ENCODE measurements at regions not wholly inside any gene's neighbourhood (a gene's known extent, or its start where the extent isn't known, plus 50 kb on each side); places are given as distances from the start of the nearest gene placed in this dataset.
"Not testable (repeated sequence)": the region's sequence is repeated elsewhere in the genome, so short reads cannot be mapped to it uniquely, and the experiment has no call there.

GRCh38 chr6:51203504-51203903, 384.8 kb downstream of the TFAP2B start:
- DNase-seq = peak; percentile 5
- Histone ChIP-seq H3K23ac (ENCODE audit: low read length) (no peak overlapping the region), H2AK5ac (ENCODE audit: low read length) (no peak overlapping the region), H4K8ac (ENCODE audit: low read depth, low read length) (no peak overlapping the region), H3K27ac (ENCODE audit: low read depth, low read length) (no peak overlapping the region), H3K18ac (ENCODE audit: low read length) (no peak overlapping the region), H3K4me1 (ENCODE audit: control insufficient read depth, low read depth, low read length) (no peaks in the 10 kb centered on the region), H3K79me2 (ENCODE audit: control insufficient read depth, insufficient read depth, low read length) (no peaks in the 10 kb centered on the region), H3K4me3 (ENCODE audit: low read length) (no peak overlapping the region), H2BK15ac (replicated peaks; ENCODE audit: low read depth) (no peak overlapping the region), H3K4me2 (ENCODE audit: low read length) (no peak overlapping the region), H3K79me1 (ENCODE audit: low read length) (no peaks in the 10 kb centered on the region), H3K9ac (ENCODE audit: low read length) (no peak overlapping the region), H3K56ac (ENCODE audit: low read length) (no peak overlapping the region), H2BK120ac (ENCODE audit: low read depth, low read length) (no peak overlapping the region), H3K36me3 (ENCODE audit: control insufficient read depth, insufficient read depth, low read length) (no peaks in the 10 kb centered on the region), H4K5ac (ENCODE audit: low read length) (no peak overlapping the region), H2BK5ac (ENCODE audit: low read length) (no peak overlapping the region), H3K4ac (ENCODE audit: low read depth, low read length) (no peak overlapping the region), H3K27me3 (ENCODE audit: insufficient read depth, low read length, poor library complexity) (no peaks in the 10 kb centered on the region)
- WGBS (ENCODE audit: extremely low coverage, insufficient coverage, low lambda C conversion rate) = no CpG with 5 or more reads among the region's 1 CpG

- not testable (repeated sequence) for H3K4me1 ChIP-seq (ENCODE audit: control insufficient read depth, low read depth, low read length); H3K4me3 ChIP-seq (ENCODE audit: low read length); H2BK120ac ChIP-seq (ENCODE audit: low read depth, low read length); H3K27ac ChIP-seq (ENCODE audit: low read depth, low read length); H2BK5ac ChIP-seq (ENCODE audit: low read length); H3K4me2 ChIP-seq (ENCODE audit: low read length); H3K36me3 ChIP-seq (ENCODE audit: control insufficient read depth, insufficient read depth, low read length); H2BK15ac ChIP-seq (replicated peaks; ENCODE audit: low read depth); H3K79me1 ChIP-seq (ENCODE audit: low read length); H3K18ac ChIP-seq (ENCODE audit: low read length); H3K27me3 ChIP-seq (ENCODE audit: insufficient read depth, low read length, poor library complexity); H3K79me2 ChIP-seq (ENCODE audit: control insufficient read depth, insufficient read depth, low read length); H2AK5ac ChIP-seq (ENCODE audit: low read length); H4K8ac ChIP-seq (ENCODE audit: low read depth, low read length); H3K9ac ChIP-seq (ENCODE audit: low read length); H3K23ac ChIP-seq (ENCODE audit: low read length); H4K5ac ChIP-seq (ENCODE audit: low read length); H3K56ac ChIP-seq (ENCODE audit: low read length); DNase-seq; H3K4ac ChIP-seq (ENCODE audit: low read depth, low read length)
- no CpG with 5 or more reads among the region's 5 CpGs for WGBS (ENCODE audit: extremely low coverage, insufficient coverage, low lambda C conversion rate)
Measured at GRCh38 chr6:51206686-51207085, 388.0 kb downstream of the TFAP2B start.

- H3K27me3 ChIP-seq (ENCODE audit: insufficient read depth, low read length, poor library complexity) = no peaks in the 10 kb centered on the region
- no CpG with 5 or more reads among the region's 1 CpG for WGBS (ENCODE audit: extremely low coverage, insufficient coverage, low lambda C conversion rate)
- no peak overlapping the region for H2BK120ac ChIP-seq (ENCODE audit: low read depth, low read length)
- H4K5ac ChIP-seq (ENCODE audit: low read length) = no peak overlapping the region
- no peak overlapping the region for H2AK5ac ChIP-seq (ENCODE audit: low read length)
- H3K23ac ChIP-seq (ENCODE audit: low read length) = no peak overlapping the region
- no peak overlapping the region for H3K9ac ChIP-seq (ENCODE audit: low read length)
- H3K4me3 ChIP-seq (ENCODE audit: low read length) = no peak overlapping the region
- H3K4me2 ChIP-seq (ENCODE audit: low read length) = no peak overlapping the region
- H3K79me2 ChIP-seq (ENCODE audit: control insufficient read depth, insufficient read depth, low read length) = no peaks in the 10 kb centered on the region
- no peak overlapping the region for H3K56ac ChIP-seq (ENCODE audit: low read length)
- H2BK5ac ChIP-seq (ENCODE audit: low read length) = no peak overlapping the region
- DNase-seq = no peak
- H3K4ac ChIP-seq (ENCODE audit: low read depth, low read length) = no peak overlapping the region
- H3K4me1 ChIP-seq (ENCODE audit: control insufficient read depth, low read depth, low read length) = peaks cover 2% of the 10 kb centered on the region
- no peak overlapping the region for H3K18ac ChIP-seq (ENCODE audit: low read length)
- no peaks in the 10 kb centered on the region for H3K36me3 ChIP-seq (ENCODE audit: control insufficient read depth, insufficient read depth, low read length)
- H3K79me1 ChIP-seq (ENCODE audit: low read length) = no peaks in the 10 kb centered on the region
- H2BK15ac ChIP-seq (replicated peaks; ENCODE audit: low read depth) = no peak overlapping the region
- no peak overlapping the region for H4K8ac ChIP-seq (ENCODE audit: low read depth, low read length)
- no peak overlapping the region for H3K27ac ChIP-seq (ENCODE audit: low read depth, low read length)
Measured at GRCh38 chr6:51209651-51210050, 391.0 kb downstream of the TFAP2B start.

GRCh38 chr6:51213811-51214210, 395.1 kb downstream of the TFAP2B start:
- Histone ChIP-seq H3K27me3 (ENCODE audit: insufficient read depth, low read length, poor library complexity) (no peaks in the 10 kb centered on the region), H3K4me3 (ENCODE audit: low read length) (no peak overlapping the region), H2BK15ac (replicated peaks; ENCODE audit: low read depth) (no peak overlapping the region), H3K4me2 (ENCODE audit: low read length) (no peak overlapping the region), H3K18ac (ENCODE audit: low read length) (no peak overlapping the region), H3K4me1 (ENCODE audit: control insufficient read depth, low read depth, low read length) (peaks cover 2% of the 10 kb centered on the region), H2AK5ac (ENCODE audit: low read length) (no peak overlapping the region), H4K5ac (ENCODE audit: low read length) (no peak overlapping the region), H3K56ac (ENCODE audit: low read length) (no peak overlapping the region), H3K36me3 (ENCODE audit: control insufficient read depth, insufficient read depth, low read length) (no peaks in the 10 kb centered on the region), H2BK120ac (ENCODE audit: low read depth, low read length) (no peak overlapping the region), H4K8ac (ENCODE audit: low read depth, low read length) (no peak overlapping the region), H3K79me1 (ENCODE audit: low read length) (no peaks in the 10 kb centered on the region), H3K4ac (ENCODE audit: low read depth, low read length) (no peak overlapping the region), H3K79me2 (ENCODE audit: control insufficient read depth, insufficient read depth, low read length) (no peaks in the 10 kb centered on the region), H3K23ac (ENCODE audit: low read length) (no peak overlapping the region), H2BK5ac (ENCODE audit: low read length) (no peak overlapping the region), H3K27ac (ENCODE audit: low read depth, low read length) (no peak overlapping the region), H3K9ac (ENCODE audit: low read length) (no peak overlapping the region)
- no CpG with 5 or more reads among the region's 16 CpGs for WGBS (ENCODE audit: extremely low coverage, insufficient coverage, low lambda C conversion rate)
- peak; percentile 37 for DNase-seq

DNA sequence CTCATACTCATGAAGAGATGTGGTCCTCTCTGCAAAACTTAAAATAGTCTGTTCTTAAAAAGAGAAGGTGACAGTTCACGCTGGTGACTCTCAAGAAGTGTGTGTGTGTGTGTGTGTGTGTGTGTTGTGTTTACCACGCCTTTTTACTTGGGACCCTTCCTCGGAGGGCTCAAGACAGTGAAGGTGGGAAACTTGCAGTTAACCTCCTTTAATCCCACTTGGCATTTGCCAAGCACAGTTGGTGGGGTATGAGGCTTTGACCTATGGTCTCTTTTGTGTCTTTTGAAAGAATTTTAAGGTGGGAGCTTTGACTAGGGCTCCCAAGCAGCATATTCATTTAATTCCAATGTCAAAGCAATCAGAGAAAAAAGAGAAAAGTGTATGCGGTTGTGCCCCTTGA, 395.8 kb downstream of the TFAP2B start:
- peak; percentile 45 for DNase-seq
- Histone ChIP-seq H3K79me1 (ENCODE audit: low read length) (no peaks in the 10 kb centered on the region), H3K4me2 (ENCODE audit: low read length) (no peak overlapping the region), H2BK15ac (replicated peaks; ENCODE audit: low read depth) (no peak overlapping the region), H3K36me3 (ENCODE audit: control insufficient read depth, insufficient read depth, low read length) (no peaks in the 10 kb centered on the region), H3K4ac (ENCODE audit: low read depth, low read length) (no peak overlapping the region), H3K18ac (ENCODE audit: low read length) (no peak overlapping the region), H3K27ac (ENCODE audit: low read depth, low read length) (no peak overlapping the region), H4K5ac (ENCODE audit: low read length) (no peak overlapping the region), H2BK5ac (ENCODE audit: low read length) (no peak overlapping the region), H3K56ac (ENCODE audit: low read length) (no peak overlapping the region), H3K4me3 (ENCODE audit: low read length) (no peak overlapping the region), H4K8ac (ENCODE audit: low read depth, low read length) (no peak overlapping the region), H2BK120ac (ENCODE audit: low read depth, low read length) (no peak overlapping the region), H2AK5ac (ENCODE audit: low read length) (no peak overlapping the region), H3K27me3 (ENCODE audit: insufficient read depth, low read length, poor library complexity) (no peaks in the 10 kb centered on the region), H3K23ac (ENCODE audit: low read length) (no peak overlapping the region), H3K9ac (ENCODE audit: low read length) (no peak overlapping the region), H3K79me2 (ENCODE audit: control insufficient read depth, insufficient read depth, low read length) (no peaks in the 10 kb centered on the region), H3K4me1 (ENCODE audit: control insufficient read depth, low read depth, low read length) (peaks cover 2% of the 10 kb centered on the region)
- WGBS (ENCODE audit: extremely low coverage, insufficient coverage, low lambda C conversion rate) = no CpG with 5 or more reads among the region's 4 CpGs

- H3K4me1 ChIP-seq (ENCODE audit: control insufficient read depth, low read depth, low read length) = peaks cover 2% of the 10 kb centered on the region
- WGBS (ENCODE audit: extremely low coverage, insufficient coverage, low lambda C conversion rate) = no CpG with 5 or more reads among the region's 3 CpGs
Measured at GRCh38 chr6:51218181-51218580, 399.5 kb downstream of the TFAP2B start.

More at GRCh38 chr6:51218181-51218580, 399.5 kb downstream of the TFAP2B start:
- Histone ChIP-seq H4K8ac (ENCODE audit: low read depth, low read length) (no peak overlapping the region), H3K36me3 (ENCODE audit: control insufficient read depth, insufficient read depth, low read length) (no peaks in the 10 kb centered on the region), H3K56ac (ENCODE audit: low read length) (no peak overlapping the region), H3K4me2 (ENCODE audit: low read length) (no peak overlapping the region), H2AK5ac (ENCODE audit: low read length) (no peak overlapping the region), H3K79me2 (ENCODE audit: control insufficient read depth, insufficient read depth, low read length) (no peaks in the 10 kb centered on the region), H3K4ac (ENCODE audit: low read depth, low read length) (no peak overlapping the region), H3K27ac (ENCODE audit: low read depth, low read length) (no peak overlapping the region), H3K23ac (ENCODE audit: low read length) (no peak overlapping the region), H2BK5ac (ENCODE audit: low read length) (no peak overlapping the region), H3K4me3 (ENCODE audit: low read length) (no peak overlapping the region), H3K79me1 (ENCODE audit: low read length) (no peaks in the 10 kb centered on the region), H2BK120ac (ENCODE audit: low read depth, low read length) (no peak overlapping the region), H2BK15ac (replicated peaks; ENCODE audit: low read depth) (no peak overlapping the region), H3K27me3 (ENCODE audit: insufficient read depth, low read length, poor library complexity) (no peaks in the 10 kb centered on the region), H3K18ac (ENCODE audit: low read length) (no peak overlapping the region), H3K9ac (ENCODE audit: low read length) (no peak overlapping the region), H4K5ac (ENCODE audit: low read length) (no peak overlapping the region)
- DNase-seq = no peak

Data from mesendoderm (in vitro differentiated cells).